HG02642 (cell line): ENCODE measurements at regions not wholly inside any gene's neighbourhood (a gene's known extent, or its start where the extent isn't known, plus 50 kb on each side); places are given as distances from the start of the nearest gene placed in this dataset.

Experiments
- ATAC-seq: cut with Tn5 transposase; IDR thresholded peaks from one replicate; pipeline ENCODE4 v1.9.1; 2021; ENCODE audit warnings: mild to moderate bottlenecking; ENCODE audit not compliant: unreplicated experiment, poor library complexity

DNA sequence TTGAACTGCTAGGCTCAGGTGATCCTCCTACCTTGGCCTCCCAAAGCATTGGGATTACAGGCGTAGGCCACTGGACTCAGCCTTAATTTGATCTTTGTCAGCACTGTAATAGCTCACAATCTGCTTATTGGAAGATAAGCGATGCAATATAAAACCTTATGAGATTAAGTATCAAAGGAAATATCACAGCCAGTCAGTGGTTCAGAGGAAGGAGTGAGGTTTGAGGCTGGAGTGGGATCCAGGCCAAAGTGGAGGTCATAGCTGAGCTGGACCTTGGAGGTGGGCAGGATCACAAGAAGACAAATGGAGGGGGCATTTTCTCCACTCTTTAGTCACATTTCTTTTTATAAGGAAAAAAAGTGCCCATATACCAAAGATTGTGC lies 228.5 kb downstream of the RHOU start:
- ATAC-seq, result no peak

DNA sequence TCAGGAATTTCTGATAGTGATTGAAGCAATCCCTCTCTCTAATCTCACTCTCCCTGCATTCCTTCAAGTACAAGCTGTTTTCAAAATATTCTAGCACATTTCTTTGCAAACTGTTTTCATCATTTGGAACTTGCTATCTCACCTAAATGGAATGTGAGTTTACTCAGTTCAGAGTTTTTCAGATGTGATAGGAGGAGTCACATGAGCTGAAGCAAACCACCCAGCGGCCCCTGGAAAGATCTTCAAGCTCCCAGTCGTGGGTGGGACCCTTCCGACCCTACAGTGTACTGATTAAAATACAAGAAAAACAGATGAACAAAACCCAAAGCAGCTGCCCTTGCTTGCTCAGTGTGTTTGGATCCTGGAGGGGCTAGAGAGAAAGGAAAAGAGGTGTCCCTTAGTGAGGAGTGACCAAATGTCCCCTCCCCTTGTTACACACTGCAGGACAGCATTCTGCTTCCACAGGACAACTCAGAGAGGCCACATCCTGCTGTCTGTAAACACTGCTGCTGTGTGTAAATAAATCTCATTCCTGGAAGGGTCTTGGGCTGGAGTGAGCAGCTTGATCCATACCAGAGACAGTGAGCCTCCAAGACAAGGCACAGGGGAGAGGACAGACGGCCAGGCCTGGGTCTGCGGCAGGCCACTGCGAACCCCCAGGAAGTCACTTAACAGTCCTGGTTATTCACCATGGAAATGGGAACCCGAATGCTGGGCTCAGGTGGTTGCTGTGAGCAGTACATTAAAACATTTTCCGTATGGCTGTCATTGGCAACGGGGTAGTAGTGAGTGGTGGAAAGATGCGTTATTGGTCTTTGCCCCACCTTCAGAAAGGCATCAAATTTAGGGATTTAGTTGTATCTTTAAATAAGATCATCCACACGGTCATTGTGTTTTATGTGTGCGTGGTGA lies 229.2 kb downstream of the RHOU start:
- no peak for ATAC-seq

DNA sequence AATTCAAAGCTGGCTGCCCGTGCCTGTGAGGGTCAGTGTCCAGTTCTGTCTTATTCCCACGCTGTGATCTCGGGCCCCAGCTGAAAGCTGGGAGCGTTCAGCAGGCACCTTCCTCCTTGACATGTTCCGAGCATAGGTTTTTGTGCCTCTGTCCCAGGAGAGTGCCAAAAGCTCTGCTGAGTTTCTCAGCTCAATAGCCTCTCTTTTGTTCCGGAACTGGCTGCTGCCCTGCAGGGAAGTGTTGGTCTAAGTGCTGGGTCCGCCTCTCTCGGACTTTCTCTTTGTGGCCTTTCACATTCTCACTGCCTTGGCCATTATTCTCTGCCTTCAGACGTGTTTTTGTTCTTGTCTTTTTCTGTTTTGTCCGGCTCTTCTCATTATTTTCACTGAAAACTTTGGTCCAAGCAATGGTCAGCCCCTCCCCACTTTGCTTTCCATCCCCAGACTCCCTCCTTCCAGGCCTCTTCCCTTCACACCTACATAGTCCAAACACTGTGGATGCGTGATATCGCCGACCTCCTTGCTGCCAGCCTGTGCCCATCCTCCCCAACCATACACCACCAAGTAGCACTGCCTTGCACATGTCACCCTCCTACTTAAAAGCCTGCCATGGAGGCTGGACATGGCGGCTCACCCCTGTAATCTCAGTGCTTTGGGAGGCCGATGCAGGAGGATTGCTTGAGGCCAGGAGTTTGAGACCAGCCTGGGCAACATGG lies 233.8 kb downstream of the RHOU start:
- no peak for ATAC-seq

DNA sequence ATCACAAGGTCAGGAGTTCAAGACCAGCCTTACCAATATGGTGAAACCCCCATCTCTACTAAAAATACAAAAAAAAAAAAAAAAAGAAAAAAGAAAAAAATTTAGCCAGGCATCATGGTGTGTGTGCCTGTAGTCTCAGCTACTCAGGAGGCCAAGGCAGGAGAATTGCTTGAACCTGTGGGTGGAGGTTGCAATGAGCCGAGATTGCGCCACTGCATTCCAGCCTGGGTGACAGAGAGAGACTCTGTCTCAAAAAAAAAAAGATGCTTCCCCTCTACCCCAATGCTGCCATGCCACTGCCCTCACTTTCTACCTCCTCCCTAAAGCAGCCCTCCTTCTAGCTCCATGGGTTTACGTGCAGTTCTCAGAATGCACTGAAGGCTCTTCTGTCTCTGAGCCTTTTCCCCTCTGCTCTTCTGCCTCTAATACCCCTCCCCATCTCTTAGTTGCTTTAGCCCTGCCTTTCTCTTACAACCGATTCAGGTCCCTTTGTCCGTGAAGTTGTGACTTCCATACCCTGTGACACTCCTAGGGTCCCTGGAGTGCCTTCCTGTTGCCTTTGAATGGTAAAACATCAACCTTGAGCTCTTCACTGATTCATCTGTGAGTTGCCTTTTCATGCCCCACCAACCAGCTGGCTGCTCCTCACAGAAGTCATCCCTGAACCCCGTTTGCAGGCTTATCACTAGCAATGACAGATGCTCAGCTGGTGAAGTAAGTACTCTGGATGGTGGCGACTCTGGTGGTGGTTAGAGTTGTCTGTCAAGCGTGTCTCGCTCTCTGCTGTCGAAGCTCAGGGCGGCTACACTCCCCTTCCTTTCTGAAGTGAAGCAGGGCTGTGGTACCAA lies 234.9 kb downstream of the RHOU start:
- ATAC-seq, result no peak

DNA sequence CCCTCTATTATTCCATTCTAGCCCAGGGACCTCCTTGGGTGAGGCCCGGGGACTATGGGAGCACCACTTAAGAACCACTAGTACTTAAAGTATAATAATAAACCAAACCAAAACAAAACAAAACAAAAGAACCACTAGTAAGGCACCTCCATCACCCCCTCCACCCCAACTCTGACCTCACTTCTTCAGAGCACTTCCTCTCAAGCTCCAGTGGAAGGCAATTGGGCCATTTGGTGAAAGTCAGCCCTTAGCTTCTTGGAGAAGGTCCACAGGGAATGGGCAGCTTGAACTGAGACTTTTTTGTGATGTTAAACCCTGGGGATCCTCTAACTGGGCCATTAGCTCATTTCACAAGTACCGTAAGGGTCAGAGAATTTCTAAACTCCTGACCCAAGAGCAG lies 237.3 kb downstream of the RHOU start:
- no peak for ATAC-seq

DNA sequence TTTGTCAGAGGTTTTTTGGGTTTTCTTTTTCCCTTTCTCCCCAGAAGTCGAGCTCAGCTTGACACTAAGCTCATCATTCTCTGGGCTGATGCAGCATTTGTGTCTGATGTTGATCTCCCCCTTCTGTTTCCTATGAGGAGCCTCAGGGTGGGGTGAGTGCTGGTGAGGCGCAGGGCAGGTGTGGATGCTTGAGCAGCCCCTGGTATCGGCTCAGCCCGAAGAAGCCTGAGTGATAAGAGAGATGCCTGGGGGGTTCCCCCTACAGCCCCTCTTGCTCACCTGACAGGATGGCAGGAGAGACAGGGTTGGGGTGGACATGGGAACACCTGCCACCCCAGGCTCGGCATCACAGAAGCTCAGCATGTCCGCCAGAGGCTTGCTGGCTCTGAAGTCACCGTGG lies 239.0 kb downstream of the RHOU start:
- no peak for ATAC-seq

DNA sequence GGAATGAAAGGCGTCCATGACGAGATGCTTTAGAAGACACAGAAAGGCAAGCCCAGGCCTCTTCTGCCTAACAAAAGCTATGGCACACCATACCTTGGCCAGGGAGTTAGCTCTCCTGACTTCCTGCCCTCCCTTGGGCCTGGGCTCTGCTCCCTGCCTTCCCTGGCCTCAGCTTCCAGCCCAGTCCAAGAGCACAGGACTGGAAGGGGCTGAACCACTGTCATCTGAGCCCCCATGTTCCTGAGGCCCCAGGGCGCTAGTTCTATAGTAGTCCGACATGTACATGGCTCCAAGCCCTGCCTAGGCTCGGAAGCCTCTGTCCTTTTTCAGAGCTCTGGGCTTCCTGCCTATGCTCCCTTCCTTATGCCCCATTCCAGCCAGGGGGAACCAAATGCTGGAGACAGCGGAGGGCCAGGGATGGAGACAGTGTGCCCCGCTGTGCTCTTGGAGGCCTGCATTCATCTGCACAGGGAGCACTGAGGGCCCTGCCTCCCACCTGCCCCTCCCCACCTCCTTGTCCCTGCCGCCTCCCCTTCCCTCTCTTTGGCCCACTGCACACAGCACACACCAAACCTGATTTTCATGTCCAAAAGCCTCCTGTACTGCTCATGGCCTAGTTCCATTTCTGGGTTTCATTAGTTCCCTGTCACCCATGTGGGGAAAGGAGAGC lies 240.1 kb downstream of the RHOU start:
- no peak for ATAC-seq

DNA sequence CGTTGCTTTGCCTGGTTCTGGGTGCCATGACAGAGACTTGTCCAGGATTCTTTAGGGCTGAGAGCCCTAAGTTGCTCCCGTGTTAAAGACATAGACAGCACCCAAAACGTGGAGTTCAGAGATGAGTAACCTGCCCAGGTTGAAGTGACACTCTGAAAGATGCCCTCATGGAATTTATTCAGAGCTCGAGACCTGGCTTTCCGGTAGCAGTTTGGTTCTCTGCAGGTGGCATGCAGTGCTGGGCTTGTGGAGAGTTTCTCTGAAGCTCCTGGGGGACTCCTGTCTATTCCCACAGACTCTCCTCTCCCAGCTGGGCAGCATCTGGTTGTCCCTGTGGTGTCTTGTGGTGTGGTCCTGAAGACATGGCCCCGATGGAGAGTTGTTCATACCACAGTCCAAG lies 241.0 kb downstream of the RHOU start:
- no peak for ATAC-seq

DNA sequence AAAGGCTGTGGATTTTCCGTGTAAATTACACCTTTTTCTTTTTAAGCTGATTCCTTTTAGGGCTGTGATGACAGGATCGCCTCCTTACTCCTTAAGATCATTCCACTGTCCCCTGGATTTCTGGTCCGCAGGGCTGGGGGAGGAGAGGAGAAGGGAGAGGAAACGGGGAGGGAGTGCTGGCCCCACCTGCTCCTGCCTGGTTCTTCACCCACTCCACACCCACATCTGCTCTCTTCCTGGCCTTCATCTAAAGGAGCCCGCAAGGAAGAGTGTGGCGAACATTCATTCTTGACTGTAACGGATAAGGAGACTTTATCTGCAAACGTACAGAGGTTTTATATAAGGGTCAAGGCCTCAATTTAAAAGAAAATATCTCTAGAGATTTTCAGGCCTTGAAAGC lies 242.0 kb downstream of the RHOU start:
- ATAC-seq, result no peak

DNA sequence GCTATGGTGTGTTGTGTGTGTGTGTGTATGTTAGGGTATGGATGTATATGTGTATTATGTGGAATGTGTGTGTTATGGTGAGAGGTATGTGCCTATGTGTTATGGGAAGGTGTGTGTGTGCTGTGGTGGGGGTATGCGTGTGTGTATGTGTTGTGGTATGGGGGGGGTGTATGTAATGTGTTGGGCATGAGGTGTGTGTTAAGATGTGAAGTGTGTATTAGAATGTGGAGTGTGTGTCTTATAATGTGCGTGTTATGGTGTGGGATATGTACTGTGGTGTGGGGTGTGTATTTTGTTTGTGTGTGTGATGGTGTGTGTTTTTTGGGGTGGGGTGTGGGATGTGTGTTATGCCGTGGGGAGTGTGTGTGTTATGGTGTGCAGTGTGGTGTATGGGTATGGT lies 242.5 kb downstream of the RHOU start:
- no peak for ATAC-seq

DNA sequence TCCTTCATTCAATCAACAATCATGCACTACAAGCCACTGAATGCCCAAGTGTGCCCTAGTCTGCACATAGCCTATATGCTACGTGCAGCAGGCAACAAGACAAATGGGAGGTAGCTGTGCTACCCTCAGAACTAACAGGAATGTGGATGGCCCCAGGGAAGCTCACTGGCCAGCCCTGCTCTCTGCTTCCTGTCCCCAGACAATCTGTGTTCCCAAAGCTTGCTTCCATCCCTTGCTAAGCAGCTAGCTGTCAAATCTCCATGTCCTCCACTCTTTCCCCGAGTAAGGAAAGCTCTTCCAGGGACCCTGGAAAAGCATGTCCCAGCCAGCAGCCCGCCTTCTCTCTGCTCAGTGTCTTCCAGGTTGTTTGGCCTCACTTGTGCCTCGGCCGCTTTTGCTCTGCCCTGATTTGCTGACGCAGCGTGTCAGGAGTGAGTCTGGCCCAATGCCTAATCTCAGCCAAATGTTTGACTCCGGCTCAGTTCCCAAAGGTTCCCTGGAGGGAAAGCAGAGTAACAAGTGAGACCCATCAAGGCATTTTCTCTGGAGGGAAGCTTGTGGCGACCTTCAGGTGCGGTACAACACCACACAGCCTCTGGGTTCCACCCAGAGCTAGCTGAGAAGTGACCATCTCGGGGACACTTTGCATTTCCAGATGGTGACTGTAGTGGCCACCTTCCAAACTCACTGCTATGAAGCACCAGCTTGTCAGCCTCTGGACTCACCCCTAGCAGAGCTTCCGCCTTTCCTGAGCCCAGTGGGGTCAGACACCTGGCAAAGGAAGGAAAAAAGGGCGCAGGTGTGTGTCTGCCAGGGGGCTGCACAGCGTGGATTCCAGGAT lies 243.4 kb downstream of the RHOU start:
- no peak for ATAC-seq

DNA sequence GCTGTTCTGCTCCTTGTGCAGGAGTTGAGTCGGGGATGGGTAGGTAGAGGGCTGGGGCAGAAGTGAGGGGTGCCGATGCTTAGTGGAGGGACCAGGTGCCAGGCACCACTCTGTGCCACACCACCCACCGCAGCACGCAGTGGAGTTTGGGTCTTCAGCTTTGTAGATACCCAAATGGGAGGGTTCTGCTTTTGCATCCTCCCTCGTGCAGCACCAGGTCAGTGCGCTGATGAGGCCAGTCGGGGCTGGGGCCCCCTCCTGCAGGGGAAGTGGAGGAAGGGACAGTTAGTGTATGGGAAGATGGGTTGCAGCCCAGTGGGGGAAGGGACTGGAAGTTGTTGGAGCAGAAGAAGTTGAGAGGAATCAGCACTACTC lies 244.0 kb downstream of the RHOU start:
- ATAC-seq, result no peak

DNA sequence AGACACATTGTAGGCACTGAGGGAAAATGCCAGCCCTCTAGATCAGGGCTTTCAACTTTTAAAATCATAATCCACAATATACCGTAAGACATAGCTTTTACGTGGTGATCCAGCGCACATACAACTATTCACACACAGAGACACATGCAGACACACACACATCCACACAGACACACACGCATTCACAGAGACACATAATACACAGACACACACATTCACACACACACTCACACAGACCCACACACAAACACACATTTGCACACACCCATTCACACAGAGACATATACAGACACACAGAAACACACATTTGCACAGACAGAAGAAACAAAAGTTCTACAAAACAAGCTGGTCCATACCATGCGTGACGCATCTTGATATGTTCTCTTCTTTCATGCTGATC lies 244.5 kb downstream of the RHOU start:
- no peak for ATAC-seq

DNA sequence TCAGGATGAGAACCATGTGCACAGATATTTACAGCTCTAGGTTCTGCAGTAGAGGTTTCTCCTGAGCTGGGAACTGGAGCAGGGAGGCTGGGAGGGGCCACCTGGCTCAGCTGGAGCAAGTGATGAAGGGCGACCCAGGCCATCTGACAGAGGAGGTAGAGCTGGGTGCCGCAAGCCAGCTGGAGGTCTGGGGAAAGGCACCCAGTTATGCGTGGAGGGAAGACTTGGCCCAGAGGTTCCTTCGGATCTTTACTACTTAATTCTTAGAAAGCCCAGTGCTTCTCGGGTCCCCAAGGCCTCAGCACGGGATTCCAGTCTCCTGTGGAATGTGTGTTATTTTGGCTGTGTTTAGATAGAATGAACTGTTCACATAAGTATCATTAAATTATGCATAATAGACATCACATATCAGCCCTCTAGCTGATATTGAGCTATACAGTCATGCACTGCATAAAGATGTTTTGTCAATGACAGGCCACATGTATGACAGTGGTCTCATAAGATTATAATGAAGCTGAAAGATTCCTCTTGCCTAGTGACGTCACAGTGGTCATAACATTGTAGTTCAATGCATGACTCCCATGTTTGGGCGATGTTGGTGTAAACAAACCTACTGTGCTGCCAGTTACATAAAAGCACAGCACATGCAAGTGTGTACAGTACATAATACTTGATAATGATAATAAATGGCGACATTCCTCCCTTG lies 245.1 kb downstream of the RHOU start:
- no peak for ATAC-seq

DNA sequence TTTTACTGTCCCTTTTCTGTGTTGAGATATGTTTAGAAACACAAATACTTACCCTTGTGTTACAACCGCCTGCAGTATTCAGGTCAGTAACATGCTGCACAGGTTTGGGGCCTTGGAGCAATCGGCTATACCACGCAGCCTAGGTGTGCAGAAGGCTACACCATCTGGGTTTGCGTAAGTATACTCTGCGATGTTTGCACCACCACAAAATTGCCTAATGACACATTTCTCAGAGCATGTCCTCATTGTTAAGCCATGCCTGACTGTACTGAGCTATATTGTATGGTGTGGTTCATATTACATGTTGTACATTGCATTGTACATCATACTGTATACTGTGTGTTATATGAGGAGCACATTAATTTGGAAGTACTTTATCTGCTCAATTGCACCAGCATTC lies 247.4 kb downstream of the RHOU start:
- no peak for ATAC-seq

DNA sequence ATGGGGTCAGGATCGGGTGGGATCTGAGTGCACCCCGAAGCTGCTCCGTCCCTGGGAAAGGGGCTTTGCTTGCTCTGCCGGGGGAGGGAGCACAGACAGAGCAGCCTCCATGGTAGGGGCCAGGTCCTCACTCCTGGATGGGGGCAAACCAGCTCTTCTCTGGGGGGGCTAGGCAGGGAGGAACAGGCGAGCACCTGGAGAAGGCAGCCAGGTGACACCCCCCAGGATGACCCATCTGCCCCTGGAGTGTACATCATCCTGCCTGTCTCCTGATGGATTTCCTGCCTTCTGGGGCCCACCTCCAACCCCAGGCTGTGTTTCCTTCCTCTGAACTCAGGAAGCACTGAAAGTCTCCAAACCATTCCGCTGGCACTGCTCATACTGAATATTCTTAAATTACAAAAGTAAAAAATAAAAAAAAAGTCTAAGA lies 248.0 kb downstream of the RHOU start:
- ATAC-seq, result no peak

DNA sequence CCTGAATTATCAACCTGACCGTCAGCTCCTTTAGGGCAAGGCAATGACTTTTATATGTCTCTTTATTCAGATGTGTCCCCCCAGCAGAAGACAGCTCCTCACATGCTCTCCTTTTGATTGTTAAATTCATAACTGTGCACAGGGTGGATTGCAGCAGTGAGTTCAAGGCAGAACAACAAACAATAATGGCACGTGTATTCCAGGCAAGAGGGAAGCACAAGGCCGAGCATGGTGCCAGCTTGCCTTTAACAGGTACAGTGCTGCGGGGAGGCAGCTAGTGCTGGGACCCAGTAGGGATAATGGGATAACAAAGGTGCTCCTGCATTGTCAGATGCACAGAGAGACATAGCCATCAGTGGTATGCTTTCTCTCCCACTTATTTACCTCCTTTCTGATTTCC lies 248.4 kb downstream of the RHOU start:
- ATAC-seq, result no peak

DNA sequence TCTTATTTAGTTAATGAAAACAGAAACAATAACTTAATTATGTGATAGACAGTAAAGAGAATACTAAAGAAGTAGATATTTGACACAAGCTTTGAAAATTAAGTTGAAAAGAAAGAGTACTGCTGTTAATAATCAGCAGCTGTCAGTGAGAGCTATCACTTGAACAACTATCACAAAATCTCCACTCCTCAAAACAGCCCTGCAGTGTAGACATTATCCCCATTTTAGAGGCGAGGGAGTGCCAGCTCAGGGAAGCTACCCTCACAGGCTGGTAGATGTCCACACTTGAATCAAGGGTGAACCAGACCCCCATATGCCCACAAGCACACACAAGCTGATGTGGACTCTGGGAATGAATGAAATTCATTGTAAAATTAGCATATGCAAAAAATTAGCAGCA lies 248.8 kb downstream of the RHOU start:
- ATAC-seq, result no peak
